IMR-90 (cell line): ENCODE measurements at regions not wholly inside any gene's neighbourhood (a gene's known extent, or its start where the extent isn't known, plus 50 kb on each side); places are given as distances from the start of the nearest gene placed in this dataset.

Source experiments
- ATAC-seq: fragments of 200-7000 bp; cut with Tn5 transposase; 2 replicates; pipeline ENCODE4 v1.9.1; 2020; ENCODE audit warnings: low read depth, mild to moderate bottlenecking, moderate library complexity
- BruUV-seq: library from RNA; stranded (reverse); fragments of 400-500 nt; replicated peaks from 2 replicates; lab custom pipeline; 2021; lab: Mats Ljungman, UMichigan
- CTCF ChIA-PET: fragments of 300-600 bp; formaldehyde crosslinking; extraction: SDS; loops from one replicate; lab custom pipeline; 2021; ENCODE audit warnings: antibody characterized with exemption; lab: Yijun Ruan, JAX
- POLR2A ChIA-PET: fragments of 300-600 bp; sonication (Branson Sonifier 250); formaldehyde crosslinking; loops from one replicate; lab custom pipeline; 2022; ENCODE audit warnings: antibody characterized with exemption; ENCODE audit not compliant: unreplicated experiment; lab: Charles Lee
- DNase-seq: peaks from one replicate; pipeline ENCODE4 v3.0.0; 2013
- H2AFZ ChIP-seq: replicated peaks from 2 replicates; pipeline ENCODE3; 2013; ENCODE audit warnings: low read length, mild to moderate bottlenecking; ENCODE audit not compliant: poor library complexity
- H2AK5ac ChIP-seq: 2 replicates; pipeline ENCODE4 v1.6.1; 2013; ENCODE audit warnings: low read depth, low read length, inconsistent platforms
- H2AK9ac ChIP-seq: replicated peaks from 2 replicates; pipeline ENCODE3; 2013; ENCODE audit warnings: mild to moderate bottlenecking, low read depth, low read length, moderate library complexity; ENCODE audit not compliant: poor library complexity
- H2BK120ac ChIP-seq: 2 replicates; pipeline ENCODE4 v1.6.1; 2013; ENCODE audit warnings: low read depth, low read length, inconsistent platforms
- H2BK15ac ChIP-seq: 3 replicates; pipeline ENCODE4 v1.6.1; 2013; ENCODE audit warnings: low read depth, low read length, inconsistent platforms
- H2BK20ac ChIP-seq: 2 replicates; pipeline ENCODE4 v1.6.1; 2013; ENCODE audit warnings: low read depth, mild to moderate bottlenecking, inconsistent platforms, low read length, moderate library complexity
- H2BK5ac ChIP-seq: 2 replicates; pipeline ENCODE4 v1.6.1; 2013; ENCODE audit warnings: mild to moderate bottlenecking, low read depth, low read length, inconsistent platforms; ENCODE audit not compliant: poor library complexity, severe bottlenecking
- H3K14ac ChIP-seq: replicated peaks from 2 replicates; pipeline ENCODE4 v1.6.1; 2013; ENCODE audit warnings: low read depth, low read length, inconsistent platforms
- H3K18ac ChIP-seq: 2 replicates; pipeline ENCODE4 v1.6.1; 2013; ENCODE audit warnings: low read depth, low read length, control low read depth
- H3K23ac ChIP-seq: 2 replicates; pipeline ENCODE4 v1.6.1; 2013; ENCODE audit warnings: low read depth, low read length, inconsistent platforms
- H3K27ac ChIP-seq: 2 replicates; pipeline ENCODE4 v1.5.1; 2013; ENCODE audit warnings: mild to moderate bottlenecking, control low read depth, low read length; ENCODE audit not compliant: insufficient read depth
- H3K27me3 ChIP-seq: 2 replicates; pipeline ENCODE4 v1.6.1; 2013; ENCODE audit warnings: low read length; ENCODE audit not compliant: control insufficient read depth, insufficient read depth
- H3K36me3 ChIP-seq: 2 replicates; pipeline ENCODE4 v1.6.1; 2013; ENCODE audit warnings: low read length, mixed read lengths; ENCODE audit not compliant: control insufficient read depth, insufficient read depth
- H3K4ac ChIP-seq: 2 replicates; pipeline ENCODE4 v1.6.1; 2013; ENCODE audit warnings: low read depth, low read length, inconsistent platforms
- H3K4me1 ChIP-seq: 2 replicates; pipeline ENCODE4 v1.6.1; 2013; ENCODE audit warnings: low read length, mixed read lengths; ENCODE audit not compliant: control insufficient read depth, insufficient read depth
- H3K4me2 ChIP-seq: 2 replicates; pipeline ENCODE4 v1.6.1; 2013; ENCODE audit warnings: low read depth, mild to moderate bottlenecking, control low read depth, low read length, moderate library complexity
- H3K4me3 ChIP-seq: 2 replicates; pipeline ENCODE4 v1.5.1; 2013; ENCODE audit warnings: low read depth, mild to moderate bottlenecking, control low read depth, low read length, moderate library complexity; ENCODE audit not compliant: insufficient read depth
- H3K56ac ChIP-seq: 2 replicates; pipeline ENCODE4 v1.6.1; 2013; ENCODE audit warnings: low read length, inconsistent platforms; ENCODE audit not compliant: insufficient read depth; ENCODE audit errors: extremely low read depth
- H3K79me1 ChIP-seq, 2 experiments: 2 replicates each; pipeline ENCODE4 v1.6.1; 2013; ENCODE audit warnings: low read length in 2 of 2, inconsistent platforms in 1 of 2, low read depth in 1 of 2
- H3K9ac ChIP-seq: 2 replicates; pipeline ENCODE4 v1.6.1; 2013; ENCODE audit warnings: low read depth, low read length, control low read depth
- H3K9me1 ChIP-seq: 2 replicates; pipeline ENCODE4 v1.6.1; 2013; ENCODE audit warnings: low read length, inconsistent platforms; ENCODE audit not compliant: insufficient read depth
- H3K9me3 ChIP-seq: 2 replicates; pipeline ENCODE4 v1.6.1; 2013; ENCODE audit warnings: low read length; ENCODE audit not compliant: control insufficient read depth, insufficient read depth
- H4K20me1 ChIP-seq: 2 replicates; pipeline ENCODE4 v1.6.1; 2013; ENCODE audit warnings: low read length, inconsistent platforms; ENCODE audit not compliant: insufficient read depth
- H4K5ac ChIP-seq: 2 replicates; pipeline ENCODE4 v1.6.1; 2013; ENCODE audit warnings: mild to moderate bottlenecking, low read depth, low read length, control low read depth
- H4K8ac ChIP-seq, 2 experiments: 2 replicates each; pipeline ENCODE4 v1.6.1; 2013; ENCODE audit warnings: low read depth in 2 of 2, low read length in 2 of 2, control low read depth in 1 of 2, inconsistent platforms in 1 of 2
- H4K91ac ChIP-seq: 2 replicates; pipeline ENCODE4 v1.6.1; 2013; ENCODE audit warnings: low read depth, low read length, inconsistent platforms; ENCODE audit not compliant: insufficient read depth
- FOS ChIP-seq: fragments of 150-350 bp; IDR thresholded peaks from 2 replicates; pipeline ENCODE4 v1.6.1; 2016; ENCODE audit warnings: low read depth, low read length
- MXI1 ChIP-seq: IDR thresholded peaks from 2 replicates; pipeline ENCODE4 v1.6.1; 2012; ENCODE audit warnings: low read depth, mild to moderate bottlenecking, low read length, moderate library complexity, borderline replicate concordance
- SMC3 ChIP-seq: fragments of 150-350 bp; IDR thresholded peaks from 2 replicates; pipeline ENCODE4 v1.6.1; 2016; ENCODE audit warnings: low read depth, mild to moderate bottlenecking, antibody characterized with exemption, low read length, moderate library complexity
- USF2 ChIP-seq: fragments of 150-350 bp; IDR thresholded peaks from 2 replicates; pipeline ENCODE4 v1.6.1; 2017; ENCODE audit warnings: mild to moderate bottlenecking, antibody characterized with exemption, low read length, low read depth
- WGBS, 2 experiments: methylation state at CpG; one replicate each; pipeline versions ENCODE4 v1.1.5 to v1.1.7; 2013; ENCODE audit warnings: missing lambda C conversion rate in 2 of 2; ENCODE audit not compliant: insufficient read length in 1 of 2; ENCODE audit errors: extremely low coverage in 2 of 2; 5-methylcytosine and 5-hydroxymethylcytosine counted together
- dilution Hi-C: fragments of 300-500 bp; cut with HindIII; formaldehyde crosslinking; loops from one replicate; pipeline ENCODE4 v1.14.3; 2018; ENCODE audit warnings: low sequenced_read_pairs; ENCODE audit not compliant: unreplicated experiment
- in situ Hi-C: fragments of 300-500 bp; cut with MboI; formaldehyde crosslinking; loops from 3 replicates; pipeline ENCODE4 v1.14.3; 2019; ENCODE audit warnings: low sequenced_read_pairs, inconsistent platforms, mixed read lengths
- intact Hi-C: fragments of 100-400 bp; cut with micrococcal nuclease; formaldehyde crosslinking; loops from 2 replicates; pipeline ENCODE4 v1.10.0; 2022

DNA sequence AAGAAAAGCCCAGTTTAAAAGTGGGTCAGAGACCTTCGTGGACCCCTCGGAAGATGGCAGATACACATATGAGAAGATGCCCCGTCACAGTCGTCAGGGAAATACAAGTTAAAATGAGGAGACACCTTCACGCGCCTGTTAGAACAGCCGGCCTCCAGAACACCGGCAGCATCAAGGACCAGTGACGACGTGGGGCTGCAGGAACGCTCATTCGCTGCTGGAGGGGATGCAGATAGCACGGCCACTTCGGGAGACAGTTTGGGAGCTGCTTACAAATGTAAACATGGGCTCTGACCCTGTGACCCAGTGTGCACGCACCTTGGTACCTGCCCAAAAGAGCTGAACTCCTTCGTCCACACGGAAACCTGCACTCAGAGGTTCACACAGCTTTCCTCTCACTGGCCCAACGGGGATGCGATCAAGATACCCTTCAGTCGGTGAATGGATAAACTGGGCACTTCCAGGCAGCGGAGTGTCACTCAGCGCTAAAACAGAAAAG lies 83.7 kb upstream of the CTDP1 start:
- H2AK9ac ChIP-seq, result no peak overlapping the region
- H2BK5ac ChIP-seq, result no peak overlapping the region
- no peak overlapping the region for H3K18ac ChIP-seq
- no peak overlapping the region for H2AK5ac ChIP-seq
- H3K4me3 ChIP-seq, result no peak overlapping the region
- no peak overlapping the region for H4K8ac ChIP-seq
- no peak for TF ChIP-seq FOS
- no peak for TF ChIP-seq USF2
- TF ChIP-seq SMC3, result no peak
- TF ChIP-seq MXI1, result no peak
- H4K91ac ChIP-seq, result no peak overlapping the region
- DNase-seq (no peak), ATAC-seq (no peak)
- no peak overlapping the region for H3K4ac ChIP-seq
- in situ Hi-C loops (no loop called here), dilution Hi-C loops (no loop called here), intact Hi-C loops (no loop called here)
- no peak overlapping the region for H3K27ac ChIP-seq
- no peak overlapping the region for H3K23ac ChIP-seq
- no peak overlapping the region for H4K5ac ChIP-seq
- H3K9me1 ChIP-seq, result no peaks in the 10 kb centered on the region
- 0 out of 2 replicates have a peak, but pooled peaks cover 2% of the 10 kb centered on the region for H3K4me1 ChIP-seq
- no peak overlapping the region for H2AFZ ChIP-seq
- peaks cover 37% of the 10 kb centered on the region for H3K27me3 ChIP-seq
- peaks cover 2% of the 10 kb centered on the region; the same call in 1 of the 2 replicates for H3K9me3 ChIP-seq
- no peaks in the 10 kb centered on the region for H3K79me1 ChIP-seq
- no peak overlapping the region for H2BK15ac ChIP-seq
- POLR2A ChIA-PET, result no interaction called here
- no peak overlapping the region for H3K4me2 ChIP-seq
- H3K36me3 ChIP-seq, result no peaks in the 10 kb centered on the region
- no peak overlapping the region for H3K56ac ChIP-seq
- no peak overlapping the region for H3K14ac ChIP-seq
- no peak overlapping the region for H2BK20ac ChIP-seq
- CTCF ChIA-PET, result no interaction called here
- H2BK120ac ChIP-seq, result no peak overlapping the region
- no peaks in the 10 kb centered on the region for H4K20me1 ChIP-seq
- BruUV-seq, result no TSS peak
- 82% methylated on average over 17 of the region's 22 CpGs; no CpG with 5 or more reads in 1 of the 2 experiments for WGBS, 2 experiments
- no peak overlapping the region for H3K9ac ChIP-seq
